ENCODE measurements at regions not wholly inside any gene's neighbourhood (a gene's known extent, or its start where the extent isn't known, plus 50 kb on each side); places are given as distances from the start of the nearest gene placed in this dataset.
A peak's percentile ranks its signal among the peaks of the same experiment; 100 is the strongest.

DNA sequence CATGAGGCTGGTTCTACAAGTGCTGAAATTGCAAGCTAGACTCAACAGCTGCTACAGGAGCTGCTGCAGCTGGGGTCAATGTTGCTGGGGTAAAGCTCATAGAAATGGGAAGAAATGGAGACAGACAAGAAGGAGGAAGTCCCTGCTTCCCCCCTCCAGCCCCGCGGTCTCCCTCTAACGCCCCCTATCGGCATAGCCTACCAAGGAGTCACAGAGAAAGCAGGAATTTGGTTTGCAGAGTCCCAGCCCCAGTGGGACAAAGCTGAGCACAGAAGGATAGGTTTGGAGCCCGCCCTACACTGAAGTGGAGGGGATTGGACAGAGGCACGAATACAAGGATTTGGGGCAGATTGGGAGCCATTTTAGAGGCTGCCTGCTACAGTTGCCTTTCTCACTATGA, 176.9 kb upstream of the ANKRD28 start:
- TF ChIP-seq, protein P1, sequence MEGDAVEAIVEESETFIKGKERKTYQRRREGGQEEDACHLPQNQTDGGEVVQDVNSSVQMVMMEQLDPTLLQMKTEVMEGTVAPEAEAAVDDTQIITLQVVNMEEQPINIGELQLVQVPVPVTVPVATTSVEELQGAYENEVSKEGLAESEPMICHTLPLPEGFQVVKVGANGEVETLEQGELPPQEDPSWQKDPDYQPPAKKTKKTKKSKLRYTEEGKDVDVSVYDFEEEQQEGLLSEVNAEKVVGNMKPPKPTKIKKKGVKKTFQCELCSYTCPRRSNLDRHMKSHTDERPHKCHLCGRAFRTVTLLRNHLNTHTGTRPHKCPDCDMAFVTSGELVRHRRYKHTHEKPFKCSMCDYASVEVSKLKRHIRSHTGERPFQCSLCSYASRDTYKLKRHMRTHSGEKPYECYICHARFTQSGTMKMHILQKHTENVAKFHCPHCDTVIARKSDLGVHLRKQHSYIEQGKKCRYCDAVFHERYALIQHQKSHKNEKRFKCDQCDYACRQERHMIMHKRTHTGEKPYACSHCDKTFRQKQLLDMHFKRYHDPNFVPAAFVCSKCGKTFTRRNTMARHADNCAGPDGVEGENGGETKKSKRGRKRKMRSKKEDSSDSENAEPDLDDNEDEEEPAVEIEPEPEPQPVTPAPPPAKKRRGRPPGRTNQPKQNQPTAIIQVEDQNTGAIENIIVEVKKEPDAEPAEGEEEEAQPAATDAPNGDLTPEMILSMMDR (IDR thresholded peaks at IDR 0.05), result peak; percentile 61
- TF ChIP-seq ZFX (IDR thresholded peaks at IDR 0.05; ENCODE audit: borderline replicate concordance), result no peak

All from 22Rv1 (cell line).